ENCODE measurements at regions not wholly inside any gene's neighbourhood (a gene's known extent, or its start where the extent isn't known, plus 50 kb on each side); places are given as distances from the start of the nearest gene placed in this dataset.

DNA sequence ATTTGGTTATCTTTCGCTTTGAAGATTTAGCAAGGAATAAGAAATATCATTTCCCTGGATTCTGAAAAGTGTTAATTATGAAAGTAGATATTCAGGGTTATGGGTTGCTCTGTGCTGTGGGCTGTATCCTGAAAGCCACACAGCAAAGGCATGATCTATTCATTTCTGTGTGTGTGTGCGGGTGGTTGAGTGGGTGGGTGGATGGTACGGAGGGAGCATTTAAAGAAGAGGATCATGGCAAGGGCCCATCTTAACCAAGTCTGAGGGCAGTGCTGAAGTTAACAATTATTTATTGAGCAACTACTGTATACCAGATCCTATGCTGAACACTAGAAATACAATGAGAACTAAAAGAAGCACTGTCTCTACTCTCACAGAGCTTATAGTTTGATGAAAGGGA, 178.2 kb upstream of the ZEB2 start:
- ChIA-PET CTCF (no interaction called here), POLR2A (no interaction called here)
- Histone ChIP-seq H3K4me1 (ENCODE audit: control insufficient read depth, insufficient read depth, low read length) (peaks cover 7% of the 10 kb centered on the region), H3K4me3 (ENCODE audit: low read depth, low read length) (no peak overlapping the region), H3K27ac (ENCODE audit: extremely low read depth, low read depth, low read length) (no peak overlapping the region), H3K36me3 (ENCODE audit: control insufficient read depth in 2 of 2, insufficient read depth in 1 of 2, low read length in 2 of 2) (no peaks in the 10 kb centered on the region), H3K9me3 (ENCODE audit: control insufficient read depth, insufficient read depth, low read depth, low read length) (no peaks in the 10 kb centered on the region)
- TF ChIP-seq ZNF157 (tag by site-specific recombination; IDR thresholded peaks at IDR 0.05) (no peak), ZNF404 (tag by site-specific recombination; IDR thresholded peaks at IDR 0.05) (no peak), ZNF138 (tag by site-specific recombination; IDR thresholded peaks at IDR 0.05; ENCODE audit: borderline replicate concordance) (no peak), HOXC10 (CRISPR knock-in tag; IDR thresholded peaks at IDR 0.05) (no peak), ZNF146 (tag by site-specific recombination; IDR thresholded peaks at IDR 0.05) (no peak)
- TF ChIP-seq, protein P1, sequence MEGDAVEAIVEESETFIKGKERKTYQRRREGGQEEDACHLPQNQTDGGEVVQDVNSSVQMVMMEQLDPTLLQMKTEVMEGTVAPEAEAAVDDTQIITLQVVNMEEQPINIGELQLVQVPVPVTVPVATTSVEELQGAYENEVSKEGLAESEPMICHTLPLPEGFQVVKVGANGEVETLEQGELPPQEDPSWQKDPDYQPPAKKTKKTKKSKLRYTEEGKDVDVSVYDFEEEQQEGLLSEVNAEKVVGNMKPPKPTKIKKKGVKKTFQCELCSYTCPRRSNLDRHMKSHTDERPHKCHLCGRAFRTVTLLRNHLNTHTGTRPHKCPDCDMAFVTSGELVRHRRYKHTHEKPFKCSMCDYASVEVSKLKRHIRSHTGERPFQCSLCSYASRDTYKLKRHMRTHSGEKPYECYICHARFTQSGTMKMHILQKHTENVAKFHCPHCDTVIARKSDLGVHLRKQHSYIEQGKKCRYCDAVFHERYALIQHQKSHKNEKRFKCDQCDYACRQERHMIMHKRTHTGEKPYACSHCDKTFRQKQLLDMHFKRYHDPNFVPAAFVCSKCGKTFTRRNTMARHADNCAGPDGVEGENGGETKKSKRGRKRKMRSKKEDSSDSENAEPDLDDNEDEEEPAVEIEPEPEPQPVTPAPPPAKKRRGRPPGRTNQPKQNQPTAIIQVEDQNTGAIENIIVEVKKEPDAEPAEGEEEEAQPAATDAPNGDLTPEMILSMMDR (tag by site-specific recombination; IDR thresholded peaks at IDR 0.05), result no peak
- TF ChIP-seq, protein P2, sequence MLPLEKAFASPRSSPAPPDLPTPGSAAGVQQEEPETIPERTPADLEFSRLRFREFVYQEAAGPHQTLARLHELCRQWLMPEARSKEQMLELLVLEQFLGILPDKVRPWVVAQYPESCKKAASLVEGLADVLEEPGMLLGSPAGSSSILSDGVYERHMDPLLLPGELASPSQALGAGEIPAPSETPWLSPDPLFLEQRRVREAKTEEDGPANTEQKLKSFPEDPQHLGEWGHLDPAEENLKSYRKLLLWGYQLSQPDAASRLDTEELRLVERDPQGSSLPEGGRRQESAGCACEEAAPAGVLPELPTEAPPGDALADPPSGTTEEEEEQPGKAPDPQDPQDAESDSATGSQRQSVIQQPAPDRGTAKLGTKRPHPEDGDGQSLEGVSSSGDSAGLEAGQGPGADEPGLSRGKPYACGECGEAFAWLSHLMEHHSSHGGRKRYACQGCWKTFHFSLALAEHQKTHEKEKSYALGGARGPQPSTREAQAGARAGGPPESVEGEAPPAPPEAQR (tag by site-specific recombination; IDR thresholded peaks at IDR 0.05), result no peak
- TF ChIP-seq, protein P3, sequence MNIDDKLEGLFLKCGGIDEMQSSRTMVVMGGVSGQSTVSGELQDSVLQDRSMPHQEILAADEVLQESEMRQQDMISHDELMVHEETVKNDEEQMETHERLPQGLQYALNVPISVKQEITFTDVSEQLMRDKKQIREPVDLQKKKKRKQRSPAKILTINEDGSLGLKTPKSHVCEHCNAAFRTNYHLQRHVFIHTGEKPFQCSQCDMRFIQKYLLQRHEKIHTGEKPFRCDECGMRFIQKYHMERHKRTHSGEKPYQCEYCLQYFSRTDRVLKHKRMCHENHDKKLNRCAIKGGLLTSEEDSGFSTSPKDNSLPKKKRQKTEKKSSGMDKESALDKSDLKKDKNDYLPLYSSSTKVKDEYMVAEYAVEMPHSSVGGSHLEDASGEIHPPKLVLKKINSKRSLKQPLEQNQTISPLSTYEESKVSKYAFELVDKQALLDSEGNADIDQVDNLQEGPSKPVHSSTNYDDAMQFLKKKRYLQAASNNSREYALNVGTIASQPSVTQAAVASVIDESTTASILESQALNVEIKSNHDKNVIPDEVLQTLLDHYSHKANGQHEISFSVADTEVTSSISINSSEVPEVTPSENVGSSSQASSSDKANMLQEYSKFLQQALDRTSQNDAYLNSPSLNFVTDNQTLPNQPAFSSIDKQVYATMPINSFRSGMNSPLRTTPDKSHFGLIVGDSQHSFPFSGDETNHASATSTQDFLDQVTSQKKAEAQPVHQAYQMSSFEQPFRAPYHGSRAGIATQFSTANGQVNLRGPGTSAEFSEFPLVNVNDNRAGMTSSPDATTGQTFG (tag by site-specific recombination; IDR thresholded peaks at IDR 0.05; ENCODE audit: borderline replicate concordance), result no peak

DNA sequence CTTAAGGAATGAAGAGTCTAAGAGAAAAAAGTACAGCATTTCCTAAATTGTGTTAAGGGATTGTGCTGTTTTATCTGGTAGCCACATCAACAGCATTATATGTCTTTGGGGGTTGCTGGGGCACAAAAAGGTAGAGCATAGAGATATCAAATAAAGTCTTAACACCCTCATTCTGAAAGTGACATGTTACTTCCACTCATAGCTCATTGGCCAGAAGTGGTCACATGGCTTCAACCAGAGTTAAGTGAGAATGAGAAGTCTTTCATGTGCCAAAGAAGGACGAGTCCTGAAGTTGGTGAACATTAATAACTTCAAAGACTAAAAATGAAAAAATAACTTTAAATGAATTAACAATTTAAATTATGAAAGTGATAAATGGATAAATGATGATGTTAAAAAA, 175.7 kb upstream of the ZEB2 start:
- POLR2A ChIA-PET, result no interaction called here
- peaks cover 7% of the 10 kb centered on the region for H3K4me1 ChIP-seq (ENCODE audit: control insufficient read depth, insufficient read depth, low read length)
- CTCF ChIA-PET, result no interaction called here
- no peaks in the 10 kb centered on the region for H3K36me3 ChIP-seq (ENCODE audit: control insufficient read depth in 2 of 2, insufficient read depth in 1 of 2, low read length in 2 of 2)
- TF ChIP-seq, protein P4, sequence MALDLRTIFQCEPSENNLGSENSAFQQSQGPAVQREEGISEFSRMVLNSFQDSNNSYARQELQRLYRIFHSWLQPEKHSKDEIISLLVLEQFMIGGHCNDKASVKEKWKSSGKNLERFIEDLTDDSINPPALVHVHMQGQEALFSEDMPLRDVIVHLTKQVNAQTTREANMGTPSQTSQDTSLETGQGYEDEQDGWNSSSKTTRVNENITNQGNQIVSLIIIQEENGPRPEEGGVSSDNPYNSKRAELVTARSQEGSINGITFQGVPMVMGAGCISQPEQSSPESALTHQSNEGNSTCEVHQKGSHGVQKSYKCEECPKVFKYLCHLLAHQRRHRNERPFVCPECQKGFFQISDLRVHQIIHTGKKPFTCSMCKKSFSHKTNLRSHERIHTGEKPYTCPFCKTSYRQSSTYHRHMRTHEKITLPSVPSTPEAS (tag by site-specific recombination; IDR thresholded peaks at IDR 0.05), result no peak
- TF ChIP-seq, protein P5, sequence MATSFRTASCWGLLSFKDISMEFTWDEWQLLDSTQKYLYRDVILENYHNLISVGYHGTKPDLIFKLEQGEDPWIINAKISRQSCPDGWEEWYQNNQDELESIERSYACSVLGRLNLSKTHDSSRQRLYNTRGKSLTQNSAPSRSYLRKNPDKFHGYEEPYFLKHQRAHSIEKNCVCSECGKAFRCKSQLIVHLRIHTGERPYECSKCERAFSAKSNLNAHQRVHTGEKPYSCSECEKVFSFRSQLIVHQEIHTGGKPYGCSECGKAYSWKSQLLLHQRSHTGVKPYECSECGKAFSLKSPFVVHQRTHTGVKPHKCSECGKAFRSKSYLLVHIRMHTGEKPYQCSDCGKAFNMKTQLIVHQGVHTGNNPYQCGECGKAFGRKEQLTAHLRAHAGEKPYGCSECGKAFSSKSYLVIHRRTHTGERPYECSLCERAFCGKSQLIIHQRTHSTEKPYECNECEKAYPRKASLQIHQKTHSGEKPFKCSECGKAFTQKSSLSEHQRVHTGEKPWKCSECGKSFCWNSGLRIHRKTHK (tag by site-specific recombination; IDR thresholded peaks at IDR 0.05), result no peak
- no peak for TF ChIP-seq ZNF248 (tag by site-specific recombination; IDR thresholded peaks at IDR 0.05)
- TF ChIP-seq ZNF114 (tag by site-specific recombination; IDR thresholded peaks at IDR 0.05), result no peak
- TF ChIP-seq KLF7 (tag by site-specific recombination; IDR thresholded peaks at IDR 0.05; ENCODE audit: borderline replicate concordance), result no peak
- no peak for TF ChIP-seq ZNF555 (tag by site-specific recombination; conservative IDR thresholded peaks at IDR 0.05)
- no peak for TF ChIP-seq OVOL3 (tag by site-specific recombination; IDR thresholded peaks at IDR 0.05)
- TF ChIP-seq ZNF404 (tag by site-specific recombination; IDR thresholded peaks at IDR 0.05), result no peak
- TF ChIP-seq ZNF23 (tag by site-specific recombination; IDR thresholded peaks at IDR 0.05; ENCODE audit: borderline replicate concordance), result no peak
- no peak overlapping the region for H3K27ac ChIP-seq (ENCODE audit: extremely low read depth, low read depth, low read length)
- no peaks in the 10 kb centered on the region for H3K9me3 ChIP-seq (ENCODE audit: control insufficient read depth, insufficient read depth, low read depth, low read length)
- H3K4me3 ChIP-seq (ENCODE audit: low read depth, low read length), result no peak overlapping the region

Data from HEK293 (cell line).